Endothelial cell of umbilical vein (primary cell): ENCODE measurements at regions not wholly inside any gene's neighbourhood (a gene's known extent, or its start where the extent isn't known, plus 50 kb on each side); places are given as distances from the start of the nearest gene placed in this dataset.

Experiments used
- EZH2 ChIP-seq: IDR thresholded peaks from 2 replicates; pipeline ENCODE4 v1.6.1; 2012; ENCODE audit warnings: borderline replicate concordance, low read depth, mild to moderate bottlenecking, moderate library complexity, low read length, inconsistent platforms; ENCODE audit not compliant: severe bottlenecking
- FOS ChIP-seq: IDR thresholded peaks from 2 replicates; pipeline ENCODE4 v1.6.1; 2011; ENCODE audit warnings: mild to moderate bottlenecking, low read length, moderate library complexity, borderline replicate concordance; ENCODE audit not compliant: insufficient read depth
- GATA2 ChIP-seq: IDR thresholded peaks from 2 replicates; pipeline ENCODE4 v1.7.0; 2011; ENCODE audit warnings: low read depth, mild to moderate bottlenecking, moderate library complexity, mixed read lengths, low read length; ENCODE audit not compliant: insufficient read length, insufficient read depth
- JUN ChIP-seq: IDR thresholded peaks from 2 replicates; pipeline ENCODE4 v1.6.1; 2011; ENCODE audit warnings: borderline replicate concordance, low read depth; ENCODE audit not compliant: insufficient read length, insufficient read depth
- MAX ChIP-seq: IDR thresholded peaks from 2 replicates; pipeline ENCODE4 v1.6.1; 2011; ENCODE audit not compliant: insufficient read depth, insufficient read length
- POLR2A ChIP-seq: IDR thresholded peaks from 2 replicates; pipeline ENCODE4 v1.6.1; 2012; ENCODE audit warnings: low read depth, mild to moderate bottlenecking, control low read depth, low read length
- POLR2AphosphoS5 ChIP-seq: IDR thresholded peaks from 2 replicates; pipeline ENCODE4 v1.6.1; 2012; ENCODE audit warnings: low read depth, mild to moderate bottlenecking, control low read depth, low read length, moderate library complexity; ENCODE audit not compliant: insufficient read depth
- TF ChIP-seq, protein P1 (sequence below), 2 donors: IDR thresholded peaks; 1 replicate in 1 of 2; 2 replicates in 1 of 2; pipeline ENCODE4 v1.5.1; 2011; ENCODE audit warnings: low read length in 2 of 2, mild to moderate bottlenecking in 2 of 2, moderate library complexity in 2 of 2, control low read depth in 1 of 2, inconsistent platforms in 1 of 2, low read depth in 1 of 2; ENCODE audit not compliant: insufficient read depth in 1 of 2; ENCODE audit errors: extremely low read depth in 1 of 2

GRCh38 chr1:79595931-79596330 is 589.4 kb upstream of the ADGRL4 start:
- TF ChIP-seq, protein P1, sequence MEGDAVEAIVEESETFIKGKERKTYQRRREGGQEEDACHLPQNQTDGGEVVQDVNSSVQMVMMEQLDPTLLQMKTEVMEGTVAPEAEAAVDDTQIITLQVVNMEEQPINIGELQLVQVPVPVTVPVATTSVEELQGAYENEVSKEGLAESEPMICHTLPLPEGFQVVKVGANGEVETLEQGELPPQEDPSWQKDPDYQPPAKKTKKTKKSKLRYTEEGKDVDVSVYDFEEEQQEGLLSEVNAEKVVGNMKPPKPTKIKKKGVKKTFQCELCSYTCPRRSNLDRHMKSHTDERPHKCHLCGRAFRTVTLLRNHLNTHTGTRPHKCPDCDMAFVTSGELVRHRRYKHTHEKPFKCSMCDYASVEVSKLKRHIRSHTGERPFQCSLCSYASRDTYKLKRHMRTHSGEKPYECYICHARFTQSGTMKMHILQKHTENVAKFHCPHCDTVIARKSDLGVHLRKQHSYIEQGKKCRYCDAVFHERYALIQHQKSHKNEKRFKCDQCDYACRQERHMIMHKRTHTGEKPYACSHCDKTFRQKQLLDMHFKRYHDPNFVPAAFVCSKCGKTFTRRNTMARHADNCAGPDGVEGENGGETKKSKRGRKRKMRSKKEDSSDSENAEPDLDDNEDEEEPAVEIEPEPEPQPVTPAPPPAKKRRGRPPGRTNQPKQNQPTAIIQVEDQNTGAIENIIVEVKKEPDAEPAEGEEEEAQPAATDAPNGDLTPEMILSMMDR (IDR thresholded peaks at IDR 0.05; ENCODE audit: extremely low read depth in 1 of 2, insufficient read depth in 1 of 2, low read depth in 1 of 2, low read length in 2 of 2) = no peak
- TF ChIP-seq POLR2AphosphoS5 (no peak), POLR2A (no peak), EZH2 (no peak), MAX (no peak), JUN (no peak), FOS (no peak), GATA2 (no peak)
